ENCODE measurements at regions not wholly inside any gene's neighbourhood (a gene's known extent, or its start where the extent isn't known, plus 50 kb on each side); places are given as distances from the start of the nearest gene placed in this dataset.

GRCh38 chr17:65442250-65442649 lies 119.2 kb downstream of the AXIN2 start:
- TF ChIP-seq POLR2A (IDR thresholded peaks at IDR 0.05; ENCODE audit: low read depth, low read length) (no peak), TAF1 (IDR thresholded peaks at IDR 0.05; ENCODE audit: low read depth, low read length) (no peak), POLR2AphosphoS5 (IDR thresholded peaks at IDR 0.05; ENCODE audit: low read depth, low read length) (no peak), SPI1 (IDR thresholded peaks at IDR 0.05; ENCODE audit: low read depth, low read length) (no peak)

Measured in GM12891 (cell line).